ENCODE measurements at regions not wholly inside any gene's neighbourhood (a gene's known extent, or its start where the extent isn't known, plus 50 kb on each side); places are given as distances from the start of the nearest gene placed in this dataset.

- no peak for ATAC-seq
- 54% methylated on average over 4 of the region's 4 CpGs for WGBS
- intact Hi-C loops (cut with DNase I), result no loop called here
- Histone ChIP-seq H3K9me3 (ENCODE audit: control insufficient read depth, low read length) (no peaks in the 10 kb centered on the region), H3K4me3 (ENCODE audit: low read length) (no peak overlapping the region), H3K27ac (ENCODE audit: low read length) (no peak overlapping the region), H3K4me1 (ENCODE audit: control insufficient read depth, insufficient read depth, low read length) (peaks cover 2% of the 10 kb centered on the region), H3K27me3 (ENCODE audit: control insufficient read depth, insufficient read depth) (no peaks in the 10 kb centered on the region)
- DNase-seq, result no peak
Observed at GRCh38 chr5:158473016-158473635, 614.2 kb upstream of the CLINT1 start.

- H3K4me1 ChIP-seq (ENCODE audit: control insufficient read depth, insufficient read depth, low read length), result peaks cover 2% of the 10 kb centered on the region
- H3K27me3 ChIP-seq (ENCODE audit: control insufficient read depth, insufficient read depth), result no peaks in the 10 kb centered on the region
- WGBS, result 81% methylated on average over 2 of the region's 2 CpGs
- intact Hi-C loops (cut with DNase I), result no loop called here
- ATAC-seq, result no peak
- no peak overlapping the region for H3K4me3 ChIP-seq (ENCODE audit: low read length)
- no peak for DNase-seq
- H3K27ac ChIP-seq (ENCODE audit: low read length), result no peak overlapping the region
- H3K9me3 ChIP-seq (ENCODE audit: control insufficient read depth, low read length), result no peaks in the 10 kb centered on the region
Observed at GRCh38 chr5:158471535-158471924, 612.6 kb upstream of the CLINT1 start.

GRCh38 chr5:158470764-158471534, 612.0 kb upstream of the CLINT1 start:
- no peaks in the 10 kb centered on the region for H3K9me3 ChIP-seq (ENCODE audit: control insufficient read depth, low read length)
- H3K27ac ChIP-seq (ENCODE audit: low read length), result no peak overlapping the region
- WGBS, result 92% methylated on average over 5 of the region's 5 CpGs
- no peak for ATAC-seq
- intact Hi-C loops (cut with DNase I), result no loop called here
- H3K27me3 ChIP-seq (ENCODE audit: control insufficient read depth, insufficient read depth), result no peaks in the 10 kb centered on the region
- H3K4me1 ChIP-seq (ENCODE audit: control insufficient read depth, insufficient read depth, low read length), result peaks cover 2% of the 10 kb centered on the region
- H3K4me3 ChIP-seq (ENCODE audit: low read length), result no peak overlapping the region
- no peak for DNase-seq

- WGBS, result 90% methylated on average over 2 of the region's 2 CpGs
- ATAC-seq (no peak), DNase-seq (no peak)
- Histone ChIP-seq H3K27me3 (ENCODE audit: control insufficient read depth, insufficient read depth) (no peaks in the 10 kb centered on the region), H3K9me3 (ENCODE audit: control insufficient read depth, low read length) (no peaks in the 10 kb centered on the region), H3K4me3 (ENCODE audit: low read length) (no peak overlapping the region), H3K27ac (ENCODE audit: low read length) (no peak overlapping the region), H3K4me1 (ENCODE audit: control insufficient read depth, insufficient read depth, low read length) (peaks cover 1% of the 10 kb centered on the region)
- intact Hi-C loops (cut with DNase I), result no loop called here
Observed at GRCh38 chr5:158468444-158468843, 609.5 kb upstream of the CLINT1 start.

GRCh38 chr5:158466191-158466590, 607.2 kb upstream of the CLINT1 start:
- Histone ChIP-seq H3K4me3 (ENCODE audit: low read length) (no peak overlapping the region), H3K27ac (ENCODE audit: low read length) (no peak overlapping the region), H3K4me1 (ENCODE audit: control insufficient read depth, insufficient read depth, low read length) (no peaks in the 10 kb centered on the region), H3K9me3 (ENCODE audit: control insufficient read depth, low read length) (no peaks in the 10 kb centered on the region), H3K27me3 (ENCODE audit: control insufficient read depth, insufficient read depth) (no peaks in the 10 kb centered on the region)
- DNase-seq (no peak), ATAC-seq (no peak)
- intact Hi-C loops (cut with DNase I), result no loop called here

- no peak for ATAC-seq
- 95% methylated on average over 6 of the region's 6 CpGs for WGBS
- Histone ChIP-seq H3K27me3 (ENCODE audit: control insufficient read depth, insufficient read depth) (no peaks in the 10 kb centered on the region), H3K4me3 (ENCODE audit: low read length) (no peak overlapping the region), H3K27ac (ENCODE audit: low read length) (no peak overlapping the region), H3K4me1 (ENCODE audit: control insufficient read depth, insufficient read depth, low read length) (no peaks in the 10 kb centered on the region), H3K9me3 (ENCODE audit: control insufficient read depth, low read length) (no peaks in the 10 kb centered on the region)
- intact Hi-C loops (cut with DNase I), result no loop called here
- no peak for DNase-seq
Observed at GRCh38 chr5:158465086-158465972, 606.4 kb upstream of the CLINT1 start.

GRCh38 chr5:158464383-158464782, 605.4 kb upstream of the CLINT1 start:
- H3K4me1 ChIP-seq (ENCODE audit: control insufficient read depth, insufficient read depth, low read length), result no peaks in the 10 kb centered on the region
- no peak overlapping the region for H3K4me3 ChIP-seq (ENCODE audit: low read length)
- ATAC-seq (peak in 1 of 2 donors; percentile 35), DNase-seq (no peak)
- no peaks in the 10 kb centered on the region for H3K27me3 ChIP-seq (ENCODE audit: control insufficient read depth, insufficient read depth)
- H3K9me3 ChIP-seq (ENCODE audit: control insufficient read depth, low read length), result no peaks in the 10 kb centered on the region
- intact Hi-C loops (cut with DNase I), result no loop called here
- WGBS, result 64% methylated on average over 1 of the region's 1 CpG
- no peak overlapping the region for H3K27ac ChIP-seq (ENCODE audit: low read length)

- DNase-seq (peak in 2 of 3 donors; percentile 60 to 75), ATAC-seq (peak; percentile 42 to 65)
- Histone ChIP-seq H3K9me3 (ENCODE audit: control insufficient read depth, low read length) (no peaks in the 10 kb centered on the region), H3K27me3 (ENCODE audit: control insufficient read depth, insufficient read depth) (no peaks in the 10 kb centered on the region), H3K4me1 (ENCODE audit: control insufficient read depth, insufficient read depth, low read length) (no peaks in the 10 kb centered on the region), H3K4me3 (ENCODE audit: low read length) (no peak overlapping the region), H3K27ac (ENCODE audit: low read length) (no peak overlapping the region)
- intact Hi-C loops (cut with DNase I), result no loop called here
- WGBS, result 65% methylated on average over 4 of the region's 4 CpGs
Observed at GRCh38 chr5:158463938-158464337, 605.0 kb upstream of the CLINT1 start.

GRCh38 chr5:158463188-158463587, 604.2 kb upstream of the CLINT1 start:
- H3K9me3 ChIP-seq (ENCODE audit: control insufficient read depth, low read length), result no peaks in the 10 kb centered on the region
- no peak overlapping the region for H3K4me3 ChIP-seq (ENCODE audit: low read length)
- no peaks in the 10 kb centered on the region for H3K27me3 ChIP-seq (ENCODE audit: control insufficient read depth, insufficient read depth)
- no peak for ATAC-seq
- 51% methylated on average over 1 of the region's 1 CpG for WGBS
- H3K27ac ChIP-seq (ENCODE audit: low read length), result peak overlapping the region; percentile 52
- no peaks in the 10 kb centered on the region for H3K4me1 ChIP-seq (ENCODE audit: control insufficient read depth, insufficient read depth, low read length)
- no peak for DNase-seq
- intact Hi-C loops (cut with DNase I), result no loop called here

GRCh38 chr5:158462349-158463114, 603.6 kb upstream of the CLINT1 start:
- Histone ChIP-seq H3K4me3 (ENCODE audit: low read length) (no peak overlapping the region), H3K27me3 (ENCODE audit: control insufficient read depth, insufficient read depth) (no peaks in the 10 kb centered on the region), H3K4me1 (ENCODE audit: control insufficient read depth, insufficient read depth, low read length) (no peaks in the 10 kb centered on the region), H3K9me3 (ENCODE audit: control insufficient read depth, low read length) (no peaks in the 10 kb centered on the region), H3K27ac (ENCODE audit: low read length) (peak overlapping the region; percentile 59)
- peak; percentile 28 to 38 for ATAC-seq
- intact Hi-C loops (cut with DNase I), result no loop called here
- WGBS, result 61% methylated on average over 9 of the region's 9 CpGs
- DNase-seq, result peak in 1 of 3 donors; percentile 60
